Superior temporal gyrus (tissue), 1 donor: ENCODE measurements at regions not wholly inside any gene's neighbourhood (a gene's known extent, or its start where the extent isn't known, plus 50 kb on each side); places are given as distances from the start of the nearest gene placed in this dataset.

Source experiments
- DNase-seq: peaks from one replicate; pipeline ENCODE4 v3.0.0-alpha.2; 2016; ENCODE audit errors: extremely low spot score

- DNase-seq, result no peak
These were observed 161.4 kb upstream of the FAM9B start for GRCh38 chrX:9195199-9195880.

GRCh38 chrX:9196961-9197640 lies 163.2 kb upstream of the FAM9B start:
- no peak for DNase-seq

GRCh38 chrX:9204560-9204959 lies 170.6 kb upstream of the FAM9B start:
- no peak for DNase-seq

- DNase-seq, result no peak
These were observed 171.8 kb upstream of the FAM9B start for GRCh38 chrX:9205599-9206223.

DNA sequence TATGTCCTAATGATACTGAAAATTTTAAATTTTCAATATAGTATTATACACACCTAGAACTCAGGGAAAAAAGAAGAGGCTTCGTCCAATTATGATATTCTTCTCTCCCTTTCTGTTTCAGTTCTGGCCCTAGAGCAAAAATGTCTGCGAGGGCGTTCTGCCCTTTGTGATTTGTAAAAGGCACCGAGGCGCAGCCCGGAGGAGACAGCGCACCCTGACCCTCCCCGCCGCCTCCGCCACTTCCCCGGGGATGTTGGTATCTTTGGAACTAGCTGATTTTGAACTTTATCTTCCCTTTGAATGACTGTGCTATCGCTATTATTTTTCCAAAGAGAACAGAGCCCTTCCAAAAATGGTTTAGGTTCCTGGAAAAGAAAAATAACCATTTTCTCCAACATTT lies 173.2 kb upstream of the FAM9B start:
- DNase-seq, result no peak

DNA sequence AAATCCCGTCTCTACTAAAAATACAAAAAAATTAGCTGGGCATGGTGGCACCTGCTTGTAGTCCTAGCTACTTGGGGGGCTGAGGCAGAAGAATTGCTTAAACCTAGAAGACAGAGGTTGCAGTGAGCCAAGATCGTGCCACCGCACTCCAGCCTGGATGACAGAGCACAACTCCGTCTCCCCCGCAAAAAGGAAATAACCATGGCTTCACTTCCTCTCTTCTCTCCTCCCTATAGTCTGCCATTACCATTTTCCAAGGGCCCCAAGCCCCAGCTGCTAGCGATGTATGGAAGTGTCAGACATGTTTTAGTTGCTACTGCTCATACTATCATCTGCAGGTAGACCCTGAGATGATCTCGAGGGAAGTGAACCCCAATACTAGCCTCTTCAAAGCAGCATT lies 177.3 kb upstream of the FAM9B start:
- no peak for DNase-seq

GRCh38 chrX:9221781-9222180 lies 187.9 kb upstream of the FAM9B start:
- DNase-seq, result no peak

GRCh38 chrX:9222299-9222698 lies 188.4 kb upstream of the FAM9B start:
- DNase-seq, result no peak

DNA sequence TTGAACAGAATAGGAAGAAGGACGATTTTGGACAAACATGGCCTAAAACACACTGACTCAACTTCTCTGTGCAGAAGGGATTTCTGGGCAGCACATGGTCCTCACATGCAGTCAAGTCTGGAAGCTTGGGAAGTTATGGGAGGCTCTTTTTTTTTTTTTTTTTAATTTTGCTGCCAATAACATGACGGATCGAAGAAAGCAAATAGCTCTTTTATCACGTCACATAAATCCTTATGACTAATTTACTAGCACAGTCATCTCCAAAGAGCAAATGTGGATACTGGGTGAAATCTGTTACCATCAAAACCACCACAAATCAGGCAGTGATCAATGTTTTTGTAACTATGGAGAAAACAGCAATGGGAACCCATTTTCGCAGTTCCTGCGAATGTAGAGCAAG lies 193.3 kb upstream of the FAM9B start:
- DNase-seq, result no peak

DNA sequence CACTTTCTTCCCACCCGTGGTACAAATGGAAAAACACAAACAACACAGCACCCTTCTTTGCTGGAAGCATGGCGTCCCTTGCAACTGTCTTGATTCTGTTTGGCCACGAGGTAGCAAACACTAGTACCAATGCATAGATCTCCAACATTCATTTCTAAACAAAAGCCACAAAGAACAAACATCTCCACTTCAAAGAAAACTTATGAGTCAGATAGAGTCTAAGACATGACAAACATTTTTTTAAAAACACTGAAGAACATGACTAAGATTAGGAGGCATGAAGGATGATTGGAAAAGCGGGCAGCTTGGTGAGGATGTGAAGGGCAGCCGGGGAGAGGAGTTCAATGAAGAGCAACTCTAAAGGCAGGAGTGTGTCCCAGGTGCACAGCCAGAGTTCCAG lies 197.6 kb upstream of the FAM9B start:
- DNase-seq, result no peak

DNA sequence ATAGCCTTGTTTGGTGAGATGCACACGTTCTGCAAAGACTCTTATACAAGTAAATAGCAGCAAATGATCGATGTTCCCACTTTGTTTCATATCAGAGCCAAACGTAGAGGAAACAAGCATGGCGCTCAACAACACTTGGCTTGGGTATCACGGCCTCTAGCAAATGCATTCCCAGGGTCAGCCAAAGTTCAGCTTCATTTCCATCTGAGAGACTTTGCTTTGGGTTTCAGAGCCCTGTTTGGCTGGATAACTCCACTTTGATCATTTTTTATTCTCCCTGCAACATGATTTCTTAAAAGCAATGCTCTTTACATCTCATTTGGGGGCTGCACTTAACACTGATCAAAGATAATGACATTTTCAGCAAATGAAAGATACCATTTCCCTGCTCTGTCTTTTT lies 199.2 kb upstream of the FAM9B start:
- no peak for DNase-seq

GRCh38 chrX:9234315-9234714 lies 200.4 kb upstream of the FAM9B start:
- no peak for DNase-seq

- DNase-seq, result no peak
These were observed 201.8 kb upstream of the FAM9B start for GRCh38 chrX:9235722-9236121.

DNA sequence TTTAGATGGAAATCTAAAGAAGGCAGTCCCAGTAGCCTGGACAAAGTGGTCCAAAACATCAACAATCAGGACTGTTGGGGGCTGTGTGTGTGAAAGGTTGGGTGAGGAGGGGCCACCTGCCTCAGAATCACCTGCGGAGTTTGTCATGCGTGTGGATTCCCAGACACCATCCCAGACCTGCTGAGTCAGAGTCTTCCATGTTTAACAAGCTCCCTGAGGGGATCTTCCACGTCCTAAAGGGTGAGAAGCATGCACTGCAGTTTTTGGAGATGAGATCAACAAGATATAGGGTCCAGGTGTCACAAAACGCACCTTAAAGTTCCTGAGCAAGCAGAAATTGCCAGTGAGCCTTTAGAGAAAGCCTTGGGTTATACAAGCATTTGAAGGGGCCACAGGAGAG lies 207.0 kb upstream of the FAM9B start:
- DNase-seq, result no peak

- no peak for DNase-seq
These were observed 207.5 kb upstream of the FAM9B start for GRCh38 chrX:9241427-9241826.

DNA sequence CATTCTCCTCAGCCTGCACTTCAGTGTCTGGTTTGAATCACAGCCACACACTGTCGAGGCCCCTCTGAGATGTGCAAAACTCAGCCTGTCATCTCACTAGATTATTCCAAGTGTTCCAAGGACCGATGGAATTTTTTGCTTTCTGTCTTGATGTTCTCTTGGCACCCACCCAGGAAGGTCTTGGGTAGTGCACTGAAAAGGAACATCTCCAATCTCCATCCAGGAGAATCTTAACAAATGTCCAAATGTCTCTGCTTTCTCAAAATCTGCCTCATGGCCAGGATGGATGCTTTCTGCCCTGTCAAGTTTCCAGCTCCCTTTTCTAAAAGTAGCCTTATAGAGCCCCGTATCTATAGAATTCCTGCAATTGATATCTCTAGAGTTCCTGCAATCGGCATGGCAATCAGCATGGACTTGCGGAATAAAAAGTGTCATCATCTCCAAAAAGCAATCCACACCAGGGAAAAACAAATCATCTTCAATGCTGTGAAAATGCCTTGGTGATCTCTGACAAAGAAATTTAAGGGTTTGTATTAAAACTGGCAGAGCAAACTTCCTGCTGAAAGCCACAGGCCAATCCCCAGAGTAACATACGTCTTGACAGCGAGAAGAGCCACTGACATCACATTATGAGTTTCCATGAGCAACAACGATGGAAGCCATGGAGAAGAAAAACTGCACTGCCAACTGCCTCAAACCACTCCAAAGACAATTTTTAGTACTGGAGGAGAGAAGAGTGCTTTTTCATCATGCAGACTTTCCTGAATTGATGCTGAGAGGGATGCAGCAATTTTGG lies 215.3 kb upstream of the FAM9B start:
- no peak for DNase-seq

DNA sequence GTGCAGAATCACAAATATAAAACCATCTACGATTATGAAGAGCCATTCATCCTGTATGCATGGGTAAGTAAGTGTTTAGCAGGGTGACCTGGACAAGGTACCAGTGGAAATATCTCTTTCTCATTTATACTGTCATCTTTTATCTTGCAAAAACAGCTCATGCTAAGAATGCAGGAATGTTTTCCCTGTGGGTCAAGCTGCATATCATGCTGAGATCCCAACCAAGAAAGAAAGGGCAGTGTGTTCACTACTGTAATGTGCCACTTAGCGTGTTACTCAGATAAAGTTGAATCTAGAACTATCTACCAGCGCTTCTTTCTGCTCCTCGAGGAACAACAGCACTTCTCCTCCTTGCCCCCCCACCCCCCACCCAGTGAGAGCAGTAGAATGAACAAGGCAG lies 212.7 kb upstream of the TBL1X start:
- DNase-seq, result no peak

DNA sequence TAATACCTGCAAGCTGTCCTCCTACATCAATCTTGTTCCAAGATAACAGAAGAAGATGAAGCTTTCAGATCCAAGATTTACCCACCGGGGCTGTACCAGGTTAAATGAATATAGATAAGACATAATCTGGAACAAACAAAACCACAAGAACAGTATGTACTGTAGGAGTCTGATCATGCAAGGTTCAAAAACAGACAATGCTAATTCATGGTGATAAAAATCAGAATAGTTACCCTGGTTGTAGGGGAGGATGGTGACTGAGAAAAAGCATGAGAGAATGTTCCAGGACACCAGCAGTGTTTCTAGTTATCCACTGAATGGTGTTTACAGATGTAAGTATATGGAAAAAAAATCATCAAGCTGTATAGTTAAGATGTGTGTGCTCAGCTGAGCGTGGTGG lies 211.6 kb upstream of the TBL1X start:
- no peak for DNase-seq

DNA sequence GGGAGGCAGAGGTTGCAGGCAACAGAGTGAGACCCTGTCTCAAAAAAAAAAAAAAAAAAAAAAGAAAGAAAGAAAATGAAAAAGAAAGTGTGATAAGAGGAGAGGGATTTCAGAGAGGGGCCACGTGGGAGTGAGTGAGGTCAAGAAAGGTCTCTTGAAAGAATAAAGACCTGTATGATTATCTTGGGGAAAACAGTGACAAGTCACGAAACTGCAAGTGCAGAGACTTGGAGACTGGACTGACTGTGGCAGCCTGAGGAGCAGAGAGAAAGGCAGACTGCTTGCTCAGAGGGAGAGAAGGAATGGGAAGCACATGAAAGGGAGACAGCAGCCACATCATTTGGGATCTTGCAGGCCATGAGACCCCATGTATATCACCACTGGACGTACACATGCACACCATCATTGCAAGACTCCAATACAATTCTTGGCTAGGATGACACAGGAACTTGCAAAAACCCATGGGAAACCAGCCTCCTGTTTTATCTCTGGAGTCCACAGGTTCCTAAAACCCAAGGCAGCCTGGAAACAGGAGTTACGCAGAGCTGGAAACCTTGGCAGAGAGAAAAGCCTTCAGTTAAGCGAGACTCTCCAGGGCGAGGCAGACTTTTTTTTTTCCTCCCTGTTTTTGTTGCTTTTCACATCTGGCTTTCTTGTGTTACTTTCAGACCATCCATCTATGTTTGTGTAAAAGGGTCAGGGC lies 207.0 kb upstream of the TBL1X start:
- no peak for DNase-seq

- DNase-seq, result no peak
These were observed 206.3 kb upstream of the TBL1X start for GRCh38 chrX:9258421-9259104.

GRCh38 chrX:9260603-9261002 lies 204.3 kb upstream of the TBL1X start:
- DNase-seq, result no peak
